Panc1 (cell line): ENCODE measurements at regions not wholly inside any gene's neighbourhood (a gene's known extent, or its start where the extent isn't known, plus 50 kb on each side); places are given as distances from the start of the nearest gene placed in this dataset.

Experiments
- ATAC-seq: fragments of 200-7000 bp; cut with Tn5 transposase; 2 replicates; pipeline ENCODE4 v1.9.1; 2020; ENCODE audit warnings: mild to moderate bottlenecking, moderate library complexity
- BruUV-seq: library from RNA; stranded (reverse); fragments of 400-500 nt; replicated peaks from 2 replicates; lab custom pipeline; 2021; lab: Mats Ljungman, UMichigan
- CTCF ChIA-PET: fragments of 300-600 bp; sonication (Branson Sonifier 250); formaldehyde crosslinking; loops from one replicate; lab custom pipeline; 2022; ENCODE audit warnings: antibody characterized with exemption; lab: Charles Lee
- POLR2A ChIA-PET: fragments of 300-600 bp; sonication (Branson Sonifier 250); formaldehyde crosslinking; loops from one replicate; lab custom pipeline; 2022; ENCODE audit warnings: antibody characterized with exemption; lab: Charles Lee
- DNase-seq: peaks from one replicate; pipeline ENCODE4 v3.0.0-alpha.2; 2010; ENCODE audit warnings: low read depth, low spot score
- H3K27ac ChIP-seq: 2 replicates; pipeline ENCODE4 v1.5.1; 2011; ENCODE audit warnings: mild to moderate bottlenecking, low read length, inconsistent platforms
- H3K27me3 ChIP-seq: fragments of 200-500 bp; sonication (Bioruptor generic); 2 replicates; pipeline ENCODE4 v1.6.0; 2014; ENCODE audit warnings: low read length, inconsistent platforms; ENCODE audit not compliant: control insufficient read depth, insufficient read depth
- H3K36me3 ChIP-seq: fragments of 200-500 bp; sonication (Bioruptor generic); 2 replicates; pipeline ENCODE4 v1.5.1; 2014; ENCODE audit warnings: inconsistent platforms, mild to moderate bottlenecking, low read length, moderate library complexity; ENCODE audit not compliant: control insufficient read depth, insufficient read depth
- H3K4me1 ChIP-seq: 2 replicates; pipeline ENCODE4 v1.5.1; 2011; ENCODE audit warnings: inconsistent platforms, mild to moderate bottlenecking, low read length, moderate library complexity; ENCODE audit not compliant: control insufficient read depth, insufficient read depth
- H3K4me3 ChIP-seq, 2 experiments: 2 replicates each; pipeline ENCODE4 v1.5.1; 2011 to 2012; ENCODE audit warnings: low read depth in 2 of 2, low read length in 2 of 2, mild to moderate bottlenecking in 2 of 2, inconsistent platforms in 1 of 2, moderate library complexity in 1 of 2
- H3K9me3 ChIP-seq: fragments of 200-500 bp; sonication (Bioruptor generic); 2 replicates; pipeline ENCODE4 v1.5.1; 2014; ENCODE audit warnings: low read depth, mild to moderate bottlenecking, inconsistent platforms, low read length, moderate library complexity; ENCODE audit not compliant: control insufficient read depth, insufficient read depth
- CTCF ChIP-seq: fragments of 450-650 bp; IDR thresholded peaks from 2 replicates; pipeline ENCODE4 v1.5.1; 2017; ENCODE audit warnings: mild to moderate bottlenecking
- POLR2AphosphoS5 ChIP-seq: IDR thresholded peaks from 2 replicates; pipeline ENCODE4 v1.6.1; 2012; ENCODE audit warnings: mild to moderate bottlenecking, low read depth, low read length, moderate library complexity
- REST ChIP-seq, 2 experiments: IDR thresholded peaks; 2 replicates each; pipeline ENCODE4 v1.6.1; 2011 to 2012; ENCODE audit warnings: low read depth in 2 of 2, control low read depth in 1 of 2, low read length in 1 of 2, mild to moderate bottlenecking in 1 of 2, moderate library complexity in 1 of 2; ENCODE audit not compliant: insufficient read depth in 1 of 2
- SIN3A ChIP-seq: IDR thresholded peaks from 2 replicates; pipeline ENCODE4 v1.6.1; 2012; ENCODE audit warnings: low read depth, mild to moderate bottlenecking, low read length, moderate library complexity, borderline replicate concordance; ENCODE audit not compliant: insufficient read depth
- TCF7L2 ChIP-seq: IDR thresholded peaks from 2 replicates; pipeline ENCODE4 v1.6.1; 2011; ENCODE audit warnings: mild to moderate bottlenecking, low read depth, low read length, inconsistent platforms
- in situ Hi-C: cut with HindIII; loops from 2 replicates; pipeline ENCODE4 v1.10.0; 2016; ENCODE audit warnings: low sequenced_read_pairs, low pct_unique_long_range_greater_than_20kb
- intact Hi-C: fragments of 100-400 bp; cut with micrococcal nuclease; formaldehyde crosslinking; loops from one replicate; pipeline ENCODE4 v1.10.0; 2022; ENCODE audit not compliant: unreplicated experiment

- no peak for ATAC-seq
- no TSS peak for BruUV-seq
- POLR2A ChIA-PET, result no interaction called here
- Histone ChIP-seq H3K4me3 (no peak overlapping the region), H3K27ac (no peak overlapping the region), H3K9me3 (no peaks in the 10 kb centered on the region), H3K27me3 (peaks cover 4% of the 10 kb centered on the region; the same call in 1 of the 2 replicates), H3K4me1 (no peaks in the 10 kb centered on the region), H3K36me3 (no peaks in the 10 kb centered on the region)
- CTCF ChIA-PET, result no interaction called here
- no peak for DNase-seq
- TF ChIP-seq POLR2AphosphoS5 (no peak), TCF7L2 (no peak), REST (IDR thresholded peaks at IDR 0.05; ENCODE audit: insufficient read depth in 1 of 2, low read depth in 2 of 2, low read length in 1 of 2) (no peak), SIN3A (no peak), CTCF (no peak)
- intact Hi-C loops, result no loop called here
- in situ Hi-C loops, result no loop called here
Measured at GRCh38 chr5:68116408-68116807, 99.1 kb upstream of the PIK3R1 start.

GRCh38 chr5:68115584-68115983 is 100.0 kb upstream of the PIK3R1 start:
- H3K4me1 ChIP-seq, result no peaks in the 10 kb centered on the region
- CTCF ChIA-PET, result no interaction called here
- ATAC-seq, result no peak
- in situ Hi-C loops (no loop called here), intact Hi-C loops (no loop called here)
- POLR2A ChIA-PET, result no interaction called here
- H3K36me3 ChIP-seq, result no peaks in the 10 kb centered on the region
- no peak for TF ChIP-seq SIN3A
- no peak for TF ChIP-seq TCF7L2
- TF ChIP-seq CTCF, result no peak
- no peak for TF ChIP-seq REST (IDR thresholded peaks at IDR 0.05; ENCODE audit: insufficient read depth in 1 of 2, low read depth in 2 of 2, low read length in 1 of 2)
- no peak for TF ChIP-seq POLR2AphosphoS5
- DNase-seq, result no peak
- H3K9me3 ChIP-seq, result no peaks in the 10 kb centered on the region
- no peak overlapping the region for H3K27ac ChIP-seq
- no TSS peak for BruUV-seq
- no peak overlapping the region for H3K4me3 ChIP-seq
- H3K27me3 ChIP-seq, result peaks cover 4% of the 10 kb centered on the region; the same call in 1 of the 2 replicates
